Ascending aorta (tissue), 2 donors: ENCODE measurements at regions not wholly inside any gene's neighbourhood (a gene's known extent, or its start where the extent isn't known, plus 50 kb on each side); places are given as distances from the start of the nearest gene placed in this dataset.

Experiments
- DNase-seq, 2 donors: peaks; one replicate each; pipeline ENCODE4 v3.0.0-alpha.2; 2019; ENCODE audit warnings: low spot score in 2 of 2
- H3K27ac ChIP-seq, 2 donors: fragments of 200-600 bp; sonication (generic); one replicate each; pipeline ENCODE4 v1.5.1; 2016 to 2017; ENCODE audit warnings: mild to moderate bottlenecking in 1 of 2
- H3K27me3 ChIP-seq: fragments of 200-600 bp; sonication (generic); one replicate; pipeline ENCODE4 v1.5.1; 2017
- H3K36me3 ChIP-seq, 2 donors: fragments of 200-600 bp; sonication (generic); one replicate each; pipeline ENCODE4 v1.5.1; 2016
- H3K4me1 ChIP-seq, 2 donors: fragments of 200-600 bp; sonication (generic); one replicate each; pipeline ENCODE4 v1.5.1; 2016 to 2017; ENCODE audit warnings: mild to moderate bottlenecking in 1 of 2
- H3K4me3 ChIP-seq, 2 donors: fragments of 200-600 bp; sonication (generic); one replicate each; pipeline ENCODE4 v1.5.1; 2016 to 2017; ENCODE audit warnings: mild to moderate bottlenecking in 1 of 2
- H3K9me3 ChIP-seq, 2 donors: fragments of 200-600 bp; sonication (generic); one replicate each; pipeline ENCODE4 v1.5.1; 2016
- CTCF ChIP-seq, 3 experiments: fragments of 200-600 bp in 2 of 3; fragments of 450-650 bp in 1 of 3; sonication (generic) in 2 of 3; IDR thresholded peaks; one replicate each; pipeline ENCODE4 v1.5.1; 2016 to 2019; ENCODE audit warnings: antibody characterized with exemption in 3 of 3, mild to moderate bottlenecking in 1 of 3, moderate library complexity in 1 of 3
- intact Hi-C: fragments of 100-400 bp; cut with DNase I; formaldehyde crosslinking; loops from one replicate; pipeline ENCODE4 v1.15.1; 2023

DNA sequence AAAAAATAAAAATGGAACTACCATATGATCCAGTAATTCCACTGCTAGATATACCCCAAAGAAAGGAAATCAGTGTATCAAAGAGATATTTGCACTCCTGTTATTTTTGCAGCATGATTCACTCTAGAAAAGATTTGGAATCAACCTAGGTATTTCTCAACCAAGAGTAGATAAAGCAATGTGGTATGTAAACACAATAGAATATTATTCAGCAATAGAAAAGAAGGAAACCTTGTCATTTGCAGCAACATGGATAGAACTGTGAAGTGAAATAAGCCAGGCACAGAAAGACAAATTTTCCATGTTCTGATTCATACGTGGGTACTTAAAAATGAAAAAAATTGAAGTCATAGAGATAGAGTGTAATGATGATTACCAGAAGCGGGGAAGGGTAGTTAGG is 362.3 kb upstream of the EPHA5 start:
- H3K9me3 ChIP-seq = no peaks in the 10 kb centered on the region
- H3K27me3 ChIP-seq = no peaks in the 10 kb centered on the region
- no peaks in the 10 kb centered on the region for H3K4me1 ChIP-seq
- intact Hi-C loops = no loop called here
- TF ChIP-seq CTCF (IDR thresholded peaks at IDR 0.05) = no peak
- H3K27ac ChIP-seq = no peak overlapping the region
- no peak for DNase-seq
- H3K4me3 ChIP-seq = no peak overlapping the region
- no peaks in the 10 kb centered on the region for H3K36me3 ChIP-seq

DNA sequence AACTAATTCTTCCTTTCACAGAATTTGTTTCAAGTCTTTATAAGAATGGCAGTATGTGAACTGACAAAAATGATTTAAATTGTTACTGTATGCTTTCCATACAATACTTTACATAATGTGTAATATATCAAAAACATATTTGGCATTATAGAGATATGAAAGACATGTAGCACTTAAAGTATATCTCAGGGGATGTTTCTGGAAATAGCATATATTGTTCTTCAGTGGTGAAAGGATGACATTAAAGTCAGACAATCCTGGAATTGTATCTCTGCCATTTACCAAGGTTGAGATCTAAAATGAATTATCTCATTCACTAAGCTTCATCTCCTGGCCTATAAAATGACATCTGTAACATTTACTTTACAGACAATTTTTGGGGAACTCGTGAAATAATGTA is 358.4 kb upstream of the EPHA5 start:
- no peak overlapping the region for H3K27ac ChIP-seq
- H3K4me1 ChIP-seq = no peaks in the 10 kb centered on the region
- intact Hi-C loops = no loop called here
- no peak for TF ChIP-seq CTCF (IDR thresholded peaks at IDR 0.05)
- DNase-seq = no peak
- no peak overlapping the region for H3K4me3 ChIP-seq
- H3K36me3 ChIP-seq = no peaks in the 10 kb centered on the region
- H3K27me3 ChIP-seq = no peaks in the 10 kb centered on the region
- H3K9me3 ChIP-seq = no peaks in the 10 kb centered on the region

DNA sequence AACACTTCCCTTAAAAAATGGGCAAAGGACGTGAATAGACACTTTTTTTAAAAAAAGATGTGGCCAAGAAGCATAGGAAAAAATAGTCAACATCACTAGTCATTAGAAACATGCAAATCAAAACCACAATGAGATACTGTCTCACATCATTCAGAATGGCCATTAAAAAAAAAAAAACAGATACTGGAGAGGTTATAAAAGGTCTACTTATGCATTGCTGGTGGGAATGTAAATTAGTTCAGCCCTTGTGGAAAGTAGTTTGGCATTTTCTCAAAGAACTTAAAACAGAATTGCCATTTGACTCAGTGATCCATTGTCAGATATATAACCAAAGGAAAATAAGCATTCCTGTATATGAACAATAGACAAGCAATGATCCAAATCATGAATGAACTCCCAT is 352.8 kb upstream of the EPHA5 start:
- TF ChIP-seq CTCF (IDR thresholded peaks at IDR 0.05) = no peak
- intact Hi-C loops = no loop called here
- no peaks in the 10 kb centered on the region for H3K9me3 ChIP-seq

GRCh38 chr4:66017671-66018070 is 347.4 kb upstream of the EPHA5 start:
- Histone ChIP-seq H3K4me1 (no peaks in the 10 kb centered on the region), H3K4me3 (no peak overlapping the region), H3K27ac (no peak overlapping the region), H3K9me3 (peaks cover 0 to 3% of the 10 kb centered on the region in 2 donors), H3K36me3 (no peaks in the 10 kb centered on the region), H3K27me3 (no peaks in the 10 kb centered on the region)
- no peak for DNase-seq
- no peak for TF ChIP-seq CTCF (IDR thresholded peaks at IDR 0.05)
- intact Hi-C loops = no loop called here

More for the DNA sequence above, 352.8 kb upstream of the EPHA5 start:
- Histone ChIP-seq H3K27me3 (no peaks in the 10 kb centered on the region), H3K36me3 (no peaks in the 10 kb centered on the region), H3K4me1 (no peaks in the 10 kb centered on the region), H3K4me3 (no peak overlapping the region), H3K27ac (no peak overlapping the region)
- DNase-seq = no peak

GRCh38 chr4:66016240-66016639 is 346.0 kb upstream of the EPHA5 start:
- intact Hi-C loops = no loop called here
- no peak overlapping the region for H3K4me3 ChIP-seq
- TF ChIP-seq CTCF (IDR thresholded peaks at IDR 0.05) = no peak
- no peaks in the 10 kb centered on the region for H3K36me3 ChIP-seq
- H3K4me1 ChIP-seq = no peaks in the 10 kb centered on the region
- H3K27ac ChIP-seq = no peak overlapping the region
- H3K9me3 ChIP-seq = peaks cover 0 to 6% of the 10 kb centered on the region in 2 donors
- H3K27me3 ChIP-seq = no peaks in the 10 kb centered on the region
- DNase-seq = no peak

DNA sequence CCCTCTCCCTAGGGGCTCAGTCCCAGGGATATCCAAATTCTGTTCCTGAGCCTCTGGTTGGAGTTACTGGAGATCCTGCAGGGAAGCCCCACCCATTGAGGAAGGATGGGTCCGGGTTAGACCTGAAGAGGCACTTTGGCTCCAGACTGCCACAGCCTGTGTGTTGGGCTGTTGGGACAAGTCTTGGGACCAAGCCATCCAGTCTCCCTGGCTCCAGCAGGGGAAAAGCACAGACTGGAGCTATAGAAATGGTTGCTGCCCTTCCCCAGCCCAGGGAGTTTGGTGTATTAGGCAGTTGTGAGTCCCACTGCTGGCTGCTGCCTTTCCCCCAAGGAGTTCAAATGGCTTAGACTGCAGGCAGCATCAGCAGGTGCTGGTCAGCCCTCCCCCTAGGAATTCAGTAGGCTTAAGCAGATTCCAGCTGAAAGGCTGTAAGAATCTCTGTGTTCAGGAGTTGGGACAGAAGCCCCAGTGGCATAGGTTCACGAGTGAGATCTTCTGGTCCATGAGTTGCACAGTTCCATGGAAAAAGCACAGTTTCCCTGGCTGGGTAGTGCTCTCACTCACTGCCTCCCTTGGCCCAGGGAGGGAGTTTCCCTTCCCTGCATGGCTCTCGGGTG is 344.0 kb upstream of the EPHA5 start:
- intact Hi-C loops = no loop called here

More for the DNA sequence above, 344.0 kb upstream of the EPHA5 start:
- H3K27ac ChIP-seq = no peak overlapping the region
- no peaks in the 10 kb centered on the region for H3K36me3 ChIP-seq
- H3K4me1 ChIP-seq = no peaks in the 10 kb centered on the region
- no peaks in the 10 kb centered on the region for H3K27me3 ChIP-seq
- DNase-seq = no peak
- peaks cover 0 to 6% of the 10 kb centered on the region in 2 donors for H3K9me3 ChIP-seq
- TF ChIP-seq CTCF (IDR thresholded peaks at IDR 0.05) = no peak
- H3K4me3 ChIP-seq = no peak overlapping the region
